Peyer's patch (tissue), 4 donors: ENCODE measurements at regions not wholly inside any gene's neighbourhood (a gene's known extent, or its start where the extent isn't known, plus 50 kb on each side); places are given as distances from the start of the nearest gene placed in this dataset.

Experiments
- DNase-seq, 3 donors: peaks; one replicate each; pipeline ENCODE4 v3.0.0-alpha.2; 2017 to 2019
- H3K27ac ChIP-seq, 4 donors: fragments of 200-600 bp; sonication (generic); one replicate each; pipeline ENCODE4 v1.5.1; 2016 to 2019
- H3K27me3 ChIP-seq, 2 donors: fragments of 200-600 bp; sonication (generic); one replicate each; pipeline ENCODE4 v1.5.1; 2019
- H3K36me3 ChIP-seq, 3 donors: fragments of 200-600 bp; sonication (generic); one replicate each; pipeline ENCODE4 v1.5.1; 2016 to 2019
- H3K4me1 ChIP-seq, 4 donors: fragments of 200-600 bp; sonication (generic); one replicate each; pipeline ENCODE4 v1.5.1; 2016 to 2019
- H3K4me3 ChIP-seq, 4 donors: fragments of 200-600 bp; sonication (generic); 1 replicate in 3 of 4; 2 replicates in 1 of 4; pipeline ENCODE4 v1.5.1; 2016 to 2019; ENCODE audit warnings: mild to moderate bottlenecking in 1 of 4
- H3K9me3 ChIP-seq, 4 donors: fragments of 200-600 bp; sonication (generic); one replicate each; pipeline ENCODE4 v1.5.1; 2016 to 2019; ENCODE audit warnings: mild to moderate bottlenecking in 1 of 4
- POLR2A ChIP-seq, 2 donors: fragments of 450-650 bp; IDR thresholded peaks; one replicate each; pipeline ENCODE4 v1.5.1; 2017; ENCODE audit warnings: antibody characterized with exemption in 2 of 2, mild to moderate bottlenecking in 2 of 2, moderate library complexity in 2 of 2
- TF ChIP-seq, protein P1 (sequence below), 6 experiments: fragments of 450-650 bp in 4 of 6; fragments of 200-600 bp in 2 of 6; sonication (generic) in 1 of 6; IDR thresholded peaks; one replicate each; pipeline ENCODE4 v1.5.1; 2017 to 2019; ENCODE audit warnings: antibody characterized with exemption in 6 of 6, mild to moderate bottlenecking in 3 of 6, moderate library complexity in 1 of 6

DNA sequence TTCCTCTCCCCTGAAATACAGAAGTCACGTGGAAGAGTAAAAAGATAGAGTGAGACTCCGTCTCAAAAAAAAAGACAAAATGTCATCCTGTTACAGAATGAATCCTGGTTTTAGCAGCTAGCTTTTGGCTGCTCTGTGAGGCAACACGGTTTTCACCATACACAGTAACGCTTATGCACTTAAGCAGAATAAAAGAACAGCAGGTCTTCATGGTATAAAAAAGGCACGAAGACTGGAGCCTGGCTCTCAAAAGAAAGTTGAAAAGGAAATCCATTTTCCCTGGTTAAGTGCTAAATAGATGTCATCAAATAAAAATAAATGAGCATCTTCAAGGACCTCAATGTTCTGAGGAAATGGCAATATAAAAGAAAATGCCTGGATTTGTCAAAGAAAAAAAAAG is 444.1 kb downstream of the IPO8 start:
- H3K4me1 ChIP-seq, result no peaks in the 10 kb centered on the region
- TF ChIP-seq POLR2A (IDR thresholded peaks at IDR 0.05), result no peak
- TF ChIP-seq, protein P1, sequence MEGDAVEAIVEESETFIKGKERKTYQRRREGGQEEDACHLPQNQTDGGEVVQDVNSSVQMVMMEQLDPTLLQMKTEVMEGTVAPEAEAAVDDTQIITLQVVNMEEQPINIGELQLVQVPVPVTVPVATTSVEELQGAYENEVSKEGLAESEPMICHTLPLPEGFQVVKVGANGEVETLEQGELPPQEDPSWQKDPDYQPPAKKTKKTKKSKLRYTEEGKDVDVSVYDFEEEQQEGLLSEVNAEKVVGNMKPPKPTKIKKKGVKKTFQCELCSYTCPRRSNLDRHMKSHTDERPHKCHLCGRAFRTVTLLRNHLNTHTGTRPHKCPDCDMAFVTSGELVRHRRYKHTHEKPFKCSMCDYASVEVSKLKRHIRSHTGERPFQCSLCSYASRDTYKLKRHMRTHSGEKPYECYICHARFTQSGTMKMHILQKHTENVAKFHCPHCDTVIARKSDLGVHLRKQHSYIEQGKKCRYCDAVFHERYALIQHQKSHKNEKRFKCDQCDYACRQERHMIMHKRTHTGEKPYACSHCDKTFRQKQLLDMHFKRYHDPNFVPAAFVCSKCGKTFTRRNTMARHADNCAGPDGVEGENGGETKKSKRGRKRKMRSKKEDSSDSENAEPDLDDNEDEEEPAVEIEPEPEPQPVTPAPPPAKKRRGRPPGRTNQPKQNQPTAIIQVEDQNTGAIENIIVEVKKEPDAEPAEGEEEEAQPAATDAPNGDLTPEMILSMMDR (IDR thresholded peaks at IDR 0.05), result no peak
- H3K27ac ChIP-seq, result no peak overlapping the region
- no peak overlapping the region for H3K4me3 ChIP-seq
- no peaks in the 10 kb centered on the region for H3K9me3 ChIP-seq
- H3K27me3 ChIP-seq, result no peaks in the 10 kb centered on the region
- no peak for DNase-seq
- no peaks in the 10 kb centered on the region for H3K36me3 ChIP-seq

DNA sequence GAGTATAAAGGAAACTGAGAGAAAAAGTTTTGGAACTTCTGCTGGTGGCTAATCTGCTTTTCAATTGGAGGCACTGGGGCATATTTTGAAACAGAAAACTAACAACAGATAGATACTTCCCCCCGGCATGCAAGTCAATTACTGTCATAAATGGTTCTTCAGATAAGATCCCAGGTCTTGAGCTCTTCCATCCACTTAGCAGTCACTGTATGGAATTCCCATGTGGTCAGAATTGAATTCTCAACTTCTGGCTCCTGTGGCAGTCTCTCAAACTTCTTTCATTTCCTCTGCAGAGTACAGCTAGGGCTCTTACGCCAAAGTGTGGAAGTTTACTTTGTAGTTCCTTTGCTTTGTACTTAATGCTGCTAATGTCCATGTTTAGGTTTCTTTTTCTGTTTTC is 452.2 kb downstream of the IPO8 start:
- Histone ChIP-seq H3K36me3 (no peaks in the 10 kb centered on the region), H3K4me3 (no peak overlapping the region), H3K9me3 (no peaks in the 10 kb centered on the region), H3K27me3 (no peaks in the 10 kb centered on the region), H3K4me1 (no peaks in the 10 kb centered on the region), H3K27ac (no peak overlapping the region)
- TF ChIP-seq, protein P1 (IDR thresholded peaks at IDR 0.05), result no peak
- TF ChIP-seq POLR2A (IDR thresholded peaks at IDR 0.05), result no peak
- DNase-seq, result no peak

DNA sequence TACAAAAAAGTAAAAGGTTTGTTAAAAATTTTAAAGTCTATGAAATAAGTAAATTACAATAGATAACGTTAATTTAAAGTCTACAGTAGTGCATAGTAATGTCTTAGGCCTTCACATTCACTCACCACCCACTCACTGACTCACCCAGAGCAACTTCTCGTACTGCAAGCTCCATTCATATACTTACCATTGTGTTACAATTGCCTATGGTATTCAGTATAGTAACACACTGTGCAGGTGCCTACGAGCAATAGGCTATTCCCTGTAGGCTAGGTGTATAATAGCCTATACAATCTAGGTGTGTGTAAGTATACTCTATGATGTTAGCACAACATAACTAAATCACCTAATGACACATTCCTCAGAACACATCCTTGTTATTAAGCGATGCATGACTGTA is 435.3 kb upstream of the TMTC1 start:
- no peaks in the 10 kb centered on the region for H3K27me3 ChIP-seq
- H3K27ac ChIP-seq, result no peak overlapping the region
- no peak for TF ChIP-seq POLR2A (IDR thresholded peaks at IDR 0.05)
- TF ChIP-seq, protein P1 (IDR thresholded peaks at IDR 0.05), result no peak
- H3K36me3 ChIP-seq, result no peaks in the 10 kb centered on the region
- H3K4me3 ChIP-seq, result no peak overlapping the region
- no peak for DNase-seq
- no peaks in the 10 kb centered on the region for H3K4me1 ChIP-seq
- no peaks in the 10 kb centered on the region for H3K9me3 ChIP-seq

DNA sequence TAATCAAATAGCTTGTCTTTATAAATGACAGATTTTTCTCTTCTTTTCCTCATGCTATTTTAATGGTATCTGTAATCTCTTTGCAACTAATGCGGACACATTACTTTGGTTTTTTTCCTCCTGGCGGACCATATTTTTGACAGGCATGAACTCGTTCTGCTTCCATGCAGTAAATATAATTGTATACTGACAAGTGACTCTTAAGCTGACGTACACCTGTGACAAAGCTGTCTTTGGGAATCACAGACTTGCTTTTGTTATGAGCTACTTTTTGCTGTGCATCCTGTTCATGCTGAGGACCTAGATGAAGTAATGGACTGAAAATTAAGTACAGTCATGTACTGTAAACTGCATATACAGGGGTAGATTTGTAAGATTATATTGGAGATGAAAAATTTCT is 434.3 kb upstream of the TMTC1 start:
- no peak for TF ChIP-seq POLR2A (IDR thresholded peaks at IDR 0.05)
- TF ChIP-seq, protein P1 (IDR thresholded peaks at IDR 0.05), result no peak
- Histone ChIP-seq H3K4me3 (no peak overlapping the region), H3K36me3 (no peaks in the 10 kb centered on the region), H3K27me3 (no peaks in the 10 kb centered on the region), H3K9me3 (no peaks in the 10 kb centered on the region), H3K4me1 (no peaks in the 10 kb centered on the region), H3K27ac (no peak overlapping the region)
- no peak for DNase-seq

DNA sequence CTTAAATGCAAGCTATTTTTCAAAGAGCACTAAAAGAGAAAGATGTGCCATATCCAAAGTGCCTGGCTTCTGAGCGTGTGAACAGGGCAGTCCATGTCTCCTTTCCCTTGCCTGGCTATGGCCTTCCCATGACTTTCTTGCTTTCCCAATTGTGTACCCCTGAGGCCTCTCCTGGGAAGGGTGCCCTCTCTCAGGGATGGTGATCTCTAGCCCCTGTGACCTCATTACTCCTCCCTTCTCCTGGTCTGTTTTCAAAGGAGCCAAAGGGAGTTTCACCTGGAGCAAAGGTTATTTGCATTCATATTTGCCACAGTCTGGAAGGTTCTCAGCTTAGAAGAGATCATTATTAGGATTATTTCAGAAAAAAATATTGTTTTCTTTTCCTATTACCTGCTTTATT is 429.4 kb upstream of the TMTC1 start:
- Histone ChIP-seq H3K27me3 (no peaks in the 10 kb centered on the region), H3K4me1 (no peaks in the 10 kb centered on the region), H3K9me3 (no peaks in the 10 kb centered on the region), H3K27ac (no peak overlapping the region), H3K36me3 (no peaks in the 10 kb centered on the region), H3K4me3 (no peak overlapping the region)
- no peak for DNase-seq
- TF ChIP-seq, protein P1 (IDR thresholded peaks at IDR 0.05), result no peak
- no peak for TF ChIP-seq POLR2A (IDR thresholded peaks at IDR 0.05)

DNA sequence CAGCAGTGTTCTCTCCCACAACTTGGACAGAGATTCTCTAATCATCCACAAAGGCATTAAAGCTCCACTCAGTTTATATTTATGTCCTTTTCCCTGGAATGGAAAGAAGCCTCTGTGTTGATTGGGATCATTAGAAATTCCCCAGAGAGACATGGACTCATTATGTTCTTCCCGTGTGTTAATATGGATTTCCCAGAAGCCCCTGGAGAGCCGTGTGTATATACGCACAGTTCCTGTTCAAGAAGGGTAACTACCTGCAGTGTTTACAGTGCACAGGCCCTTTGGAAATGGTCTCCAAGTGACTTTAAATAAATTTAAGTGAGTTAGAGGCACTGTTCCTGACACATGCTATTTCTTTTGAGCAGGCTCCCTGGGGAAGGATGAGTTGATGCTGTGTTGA is 428.0 kb upstream of the TMTC1 start:
- no peak for TF ChIP-seq POLR2A (IDR thresholded peaks at IDR 0.05)
- TF ChIP-seq, protein P1 (IDR thresholded peaks at IDR 0.05), result no peak
- no peak for DNase-seq
- H3K27me3 ChIP-seq, result no peaks in the 10 kb centered on the region
- H3K9me3 ChIP-seq, result no peaks in the 10 kb centered on the region
- no peaks in the 10 kb centered on the region for H3K4me1 ChIP-seq
- H3K27ac ChIP-seq, result no peak overlapping the region
- H3K4me3 ChIP-seq, result no peak overlapping the region
- no peaks in the 10 kb centered on the region for H3K36me3 ChIP-seq
